SK-N-MC (cell line): ENCODE measurements at regions not wholly inside any gene's neighbourhood (a gene's known extent, or its start where the extent isn't known, plus 50 kb on each side); places are given as distances from the start of the nearest gene placed in this dataset.

Experiments
- DNase-seq: peaks from one replicate; pipeline ENCODE4 v3.0.0-alpha.2; 2011; ENCODE audit warnings: low read depth, low spot score
- H3K27ac ChIP-seq: fragments of 200-600 bp; sonication (generic); 2 replicates; pipeline ENCODE4 v1.5.1; 2016; ENCODE audit warnings: mixed run types
- H3K36me3 ChIP-seq: fragments of 200-600 bp; sonication (generic); 2 replicates; pipeline ENCODE4 v1.6.1; 2017; ENCODE audit warnings: antibody characterized with exemption, low read length, mixed read lengths; ENCODE audit not compliant: insufficient read depth
- H3K4me3 ChIP-seq: fragments of 200-600 bp; sonication (generic); 2 replicates; pipeline ENCODE4 v1.5.1; 2016
- H3K9ac ChIP-seq: fragments of 200-600 bp; sonication (generic); 2 replicates; pipeline ENCODE4 v1.8.0; 2017; ENCODE audit warnings: mixed run types, mixed read lengths; ENCODE audit not compliant: insufficient read length
- H3K9me3 ChIP-seq: fragments of 200-600 bp; sonication (generic); 2 replicates; pipeline ENCODE4 v1.6.1; 2017; ENCODE audit warnings: low read depth, mild to moderate bottlenecking, antibody characterized with exemption, low read length, moderate library complexity, mixed read lengths
- EZH2 ChIP-seq: fragments of 200-600 bp; sonication (generic); IDR thresholded peaks from one replicate; pipeline ENCODE4 v1.6.1; 2017; ENCODE audit warnings: antibody characterized with exemption
- FOXP2 ChIP-seq: optimal IDR thresholded peaks from 2 replicates; pipeline ENCODE3; 2011; ENCODE audit warnings: mild to moderate bottlenecking, moderate library complexity; ENCODE audit not compliant: insufficient read depth; ENCODE audit errors: extremely low read length, control extremely low read depth
- POLR2AphosphoS5 ChIP-seq: IDR thresholded peaks from 2 replicates; pipeline ENCODE4 v1.6.1; 2012; ENCODE audit warnings: mild to moderate bottlenecking, low read depth, low read length, borderline replicate concordance

DNA sequence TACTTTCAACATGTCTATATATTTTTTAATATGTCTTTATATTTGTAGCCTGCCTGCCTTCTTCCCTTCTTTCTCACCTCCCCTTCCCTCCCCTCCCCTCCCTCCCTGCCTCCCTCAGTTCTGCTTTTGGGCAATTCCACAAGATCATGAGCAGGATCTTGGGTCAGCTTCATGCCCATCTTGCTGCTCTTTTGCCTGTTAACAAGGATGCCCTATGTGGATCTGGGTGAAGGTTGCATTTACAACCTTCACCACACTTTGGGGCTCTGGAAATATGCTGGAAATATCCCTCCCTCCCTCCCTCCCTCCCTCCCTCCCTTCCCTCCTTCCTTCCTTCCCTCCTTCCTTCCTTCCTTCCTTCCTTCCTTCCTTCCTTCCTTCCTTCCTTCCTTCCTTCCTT is 334.1 kb upstream of the FAM98A start:
- Histone ChIP-seq H3K9ac (no peak overlapping the region), H3K4me3 (no peak overlapping the region), H3K27ac (peak overlapping the region; percentile 99), H3K9me3 (no peaks in the 10 kb centered on the region), H3K36me3 (0 out of 2 replicates have a peak, but pooled peaks cover 3% of the 10 kb centered on the region)
- TF ChIP-seq FOXP2 (no peak), POLR2AphosphoS5 (peak; percentile 53; the same call in 1 of the 2 replicates)
- DNase-seq = peak; percentile 91

DNA sequence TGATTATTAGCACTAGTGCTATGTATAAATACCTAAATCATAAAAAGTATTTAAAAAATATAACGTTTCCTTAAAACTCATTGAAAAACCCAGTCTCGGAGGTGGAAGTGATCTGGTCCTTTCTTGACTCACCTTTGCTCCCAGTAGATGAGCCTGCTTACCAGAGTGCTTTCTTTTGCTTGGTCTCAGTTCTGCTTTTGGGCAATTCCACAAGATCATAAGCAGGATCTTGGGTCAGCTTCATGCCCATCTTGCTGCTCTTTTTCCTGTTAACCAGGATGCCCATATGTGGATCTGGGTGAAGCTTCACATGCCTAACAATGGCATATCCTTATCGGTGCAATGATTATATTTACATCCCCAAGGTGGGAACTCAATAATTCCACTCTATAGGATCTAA is 332.1 kb upstream of the FAM98A start:
- no peak for TF ChIP-seq EZH2
- TF ChIP-seq POLR2AphosphoS5 = no peak
- no peak for TF ChIP-seq FOXP2
- no peak overlapping the region for H3K4me3 ChIP-seq
- H3K36me3 ChIP-seq = no peaks in the 10 kb centered on the region
- H3K27ac ChIP-seq = peak overlapping the region; percentile 99
- no peak overlapping the region for H3K9ac ChIP-seq
- no peaks in the 10 kb centered on the region for H3K9me3 ChIP-seq
- DNase-seq = no peak

DNA sequence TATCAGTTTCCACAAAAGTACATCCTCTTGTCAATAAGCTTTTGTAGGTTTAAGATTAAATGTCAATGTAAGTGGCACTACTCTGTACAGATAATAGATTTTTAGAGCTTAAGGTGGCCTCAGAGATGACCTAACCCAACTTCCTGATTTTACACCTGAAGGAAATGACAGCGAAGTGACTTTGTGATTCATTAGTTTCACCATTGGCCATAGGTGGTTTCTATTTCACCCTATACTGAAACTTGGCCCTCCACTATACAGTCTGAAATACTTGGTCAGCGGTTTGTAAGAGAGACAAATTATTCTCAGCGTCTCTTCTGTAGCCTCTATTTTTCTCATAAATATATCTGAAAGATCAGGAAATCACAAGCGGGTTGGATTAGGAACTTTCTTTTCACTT is 330.4 kb upstream of the FAM98A start:
- Histone ChIP-seq H3K36me3 (no peaks in the 10 kb centered on the region), H3K4me3 (no peak overlapping the region), H3K9ac (no peak overlapping the region), H3K27ac (peak overlapping the region; percentile 81), H3K9me3 (no peaks in the 10 kb centered on the region)
- no peak for DNase-seq
- TF ChIP-seq EZH2 (no peak), FOXP2 (no peak), POLR2AphosphoS5 (no peak)

DNA sequence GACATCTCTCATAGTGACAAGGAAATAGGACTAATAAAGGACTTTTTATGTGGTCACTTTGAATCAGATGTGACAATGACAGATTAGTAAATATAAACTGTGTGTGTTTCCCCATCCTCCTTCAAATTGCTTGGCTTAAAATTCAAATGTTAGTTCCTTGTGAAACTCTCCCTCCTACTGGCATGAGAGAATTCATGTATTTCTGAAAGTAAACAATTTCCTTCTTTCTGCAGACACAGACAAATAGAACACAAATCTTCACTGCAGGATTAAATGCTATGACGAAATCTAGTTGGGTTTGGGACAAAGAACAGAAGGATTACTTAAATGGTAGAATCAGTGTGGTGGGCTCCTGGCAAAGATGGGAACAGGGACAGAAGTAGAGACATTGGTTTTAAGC is 328.7 kb upstream of the FAM98A start:
- no peaks in the 10 kb centered on the region for H3K36me3 ChIP-seq
- peak overlapping the region; percentile 14 for H3K9ac ChIP-seq
- TF ChIP-seq FOXP2 (no peak), EZH2 (no peak), POLR2AphosphoS5 (no peak)
- DNase-seq = no peak
- H3K4me3 ChIP-seq = no peak overlapping the region
- no peaks in the 10 kb centered on the region for H3K9me3 ChIP-seq
- H3K27ac ChIP-seq = peak overlapping the region; percentile 81

DNA sequence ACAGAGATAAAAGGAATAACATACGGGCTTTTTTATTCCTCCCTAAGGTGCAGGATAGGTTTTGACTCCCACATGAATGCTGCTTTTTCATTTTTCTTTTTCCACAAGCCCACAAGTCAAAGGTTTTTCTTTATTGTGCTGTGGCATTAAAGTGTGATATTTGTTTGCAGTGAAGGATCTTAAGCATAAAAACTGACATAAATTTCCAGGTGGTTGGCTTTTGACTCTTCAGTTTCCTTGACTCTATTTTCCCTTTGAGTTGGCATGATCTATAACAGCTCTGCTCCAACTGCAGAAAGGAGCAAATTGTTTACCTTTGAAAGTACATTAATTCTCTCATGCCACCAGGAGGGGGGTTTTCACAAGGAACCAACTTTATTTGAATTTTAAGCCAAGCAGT is 326.2 kb upstream of the FAM98A start:
- Histone ChIP-seq H3K9me3 (no peaks in the 10 kb centered on the region), H3K4me3 (no peak overlapping the region), H3K9ac (no peak overlapping the region), H3K27ac (no peak overlapping the region), H3K36me3 (no peaks in the 10 kb centered on the region)
- DNase-seq = no peak
- TF ChIP-seq FOXP2 = no peak
- no peak for TF ChIP-seq EZH2
- TF ChIP-seq POLR2AphosphoS5 = no peak

DNA sequence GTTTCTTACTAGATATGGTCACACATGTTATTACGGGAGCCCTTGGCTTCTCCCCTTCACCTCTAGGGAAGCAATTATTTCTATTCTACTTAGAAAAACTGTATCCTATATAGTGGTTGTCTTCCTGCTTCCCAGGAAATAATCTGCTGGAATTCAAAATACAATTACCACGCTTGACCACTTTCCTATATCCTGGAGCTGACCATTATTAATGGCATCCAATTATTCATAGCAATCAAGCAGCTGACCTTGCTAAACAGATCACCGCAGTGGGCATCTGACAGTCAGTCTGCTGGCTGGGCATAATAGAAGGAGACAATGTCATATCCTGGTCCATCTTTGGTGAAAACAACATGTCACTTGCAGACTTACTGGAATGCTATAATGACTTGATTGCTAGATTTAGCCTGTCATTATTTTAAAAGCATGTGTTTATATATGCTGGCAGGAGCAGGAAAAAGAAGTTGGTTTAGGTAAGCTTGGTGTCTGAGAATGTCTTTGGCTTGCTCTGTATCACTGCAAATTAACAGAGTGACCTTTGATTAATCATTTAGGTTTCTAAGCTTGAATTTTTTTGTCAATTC is 325.6 kb upstream of the FAM98A start:
- Histone ChIP-seq H3K9me3 (no peaks in the 10 kb centered on the region; the same call in 1 of the 2 replicates), H3K9ac (no peak overlapping the region), H3K27ac (no peak overlapping the region), H3K36me3 (no peaks in the 10 kb centered on the region), H3K4me3 (no peak overlapping the region)
- no peak for TF ChIP-seq FOXP2
- no peak for DNase-seq

DNA sequence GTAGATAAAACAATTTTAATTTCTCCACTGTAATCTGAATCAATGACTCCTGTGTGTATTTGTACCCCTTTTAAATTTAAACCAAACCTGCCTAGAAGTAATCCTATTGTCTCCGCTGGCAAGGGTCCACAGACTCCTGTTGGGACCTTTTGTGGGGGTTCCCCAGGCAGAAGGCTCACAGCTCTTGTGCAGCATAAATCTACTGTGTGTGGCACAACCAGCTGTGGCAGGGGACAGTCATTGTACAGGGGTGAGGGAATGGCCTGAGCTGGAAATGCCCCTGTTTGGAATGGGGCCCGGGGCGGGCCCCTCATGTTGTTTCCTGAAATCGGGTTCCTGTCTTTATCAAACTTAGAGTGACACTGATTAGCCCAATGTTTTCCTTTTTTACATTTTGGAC is 318.2 kb upstream of the FAM98A start:
- H3K9ac ChIP-seq = peak overlapping the region; percentile 41
- no peaks in the 10 kb centered on the region for H3K36me3 ChIP-seq
- peak overlapping the region; percentile 91 for H3K27ac ChIP-seq
- DNase-seq = no peak
- no peak for TF ChIP-seq EZH2
- no peak for TF ChIP-seq POLR2AphosphoS5
- TF ChIP-seq FOXP2 = no peak
- no peaks in the 10 kb centered on the region; the same call in 1 of the 2 replicates for H3K9me3 ChIP-seq
- no peak overlapping the region for H3K4me3 ChIP-seq

DNA sequence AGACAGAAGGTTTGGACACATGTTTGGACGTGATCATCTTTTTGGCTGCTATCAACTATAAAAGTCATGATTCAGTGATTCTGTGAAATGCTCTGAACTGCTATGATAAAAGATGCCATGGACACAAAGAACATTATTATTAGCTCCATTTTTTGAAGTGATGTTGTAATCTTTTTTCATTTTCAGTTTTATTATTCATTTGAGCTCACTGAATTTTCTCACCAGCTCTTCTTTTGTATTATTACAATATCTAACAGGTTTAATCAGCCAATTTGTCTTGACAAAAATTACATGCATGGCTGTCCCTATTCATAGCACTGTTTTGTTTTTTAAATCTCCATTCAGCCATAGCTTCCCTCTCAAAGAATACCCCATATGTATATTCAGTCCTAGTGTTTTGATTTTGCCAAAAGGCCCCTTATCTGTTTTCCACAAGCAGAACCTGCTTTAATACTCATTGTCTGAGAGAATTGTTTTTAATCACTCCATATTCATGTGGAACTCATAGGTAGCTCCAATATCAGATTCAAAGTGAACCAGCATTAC is 314.0 kb upstream of the FAM98A start:
- Histone ChIP-seq H3K36me3 (no peaks in the 10 kb centered on the region), H3K27ac (no peak overlapping the region), H3K9ac (no peak overlapping the region), H3K4me3 (no peak overlapping the region), H3K9me3 (no peaks in the 10 kb centered on the region)
- TF ChIP-seq POLR2AphosphoS5 (no peak), EZH2 (no peak), FOXP2 (no peak)
- no peak for DNase-seq

DNA sequence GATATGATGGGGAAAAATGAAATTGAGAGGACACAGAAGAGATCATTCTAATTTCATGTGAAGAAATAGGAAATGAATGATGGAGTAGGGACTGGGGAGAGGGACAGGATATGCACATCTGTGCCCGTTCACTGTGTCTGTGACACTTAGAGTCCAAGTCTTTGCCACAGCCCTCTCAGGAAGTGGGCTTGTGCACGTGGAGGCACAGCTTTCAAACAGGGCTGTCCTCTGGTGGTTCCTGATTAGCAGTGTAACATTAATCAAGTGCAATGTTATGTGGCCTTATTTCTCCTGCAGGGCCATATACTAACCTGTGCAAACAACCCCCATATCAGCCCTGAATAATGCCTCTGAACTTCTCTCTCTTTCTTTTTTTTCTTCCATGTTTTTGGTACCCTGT is 312.2 kb upstream of the FAM98A start:
- no peak overlapping the region for H3K9ac ChIP-seq

More for the DNA sequence above, 312.2 kb upstream of the FAM98A start:
- H3K9me3 ChIP-seq = no peaks in the 10 kb centered on the region
- DNase-seq = no peak
- no peaks in the 10 kb centered on the region for H3K36me3 ChIP-seq
- TF ChIP-seq EZH2 = no peak
- no peak overlapping the region for H3K4me3 ChIP-seq
- H3K27ac ChIP-seq = no peak overlapping the region
